Forelimb muscle (tissue), 1 donor: ENCODE measurements at regions not wholly inside any gene's neighbourhood (a gene's known extent, or its start where the extent isn't known, plus 50 kb on each side); places are given as distances from the start of the nearest gene placed in this dataset.

Experiments
- DNase-seq: peaks from one replicate; pipeline ENCODE4 v3.0.0-alpha.2; 2013; ENCODE audit warnings: low read depth

- DNase-seq = no peak
These were observed 256.5 kb upstream of the NT5E start for GRCh38 chr6:85193339-85193738.

- DNase-seq = no peak
These were observed 257.3 kb upstream of the NT5E start for GRCh38 chr6:85192596-85192995.

GRCh38 chr6:85192186-85192585, 257.7 kb upstream of the NT5E start:
- DNase-seq = no peak

GRCh38 chr6:85191656-85192055, 258.2 kb upstream of the NT5E start:
- DNase-seq = no peak

GRCh38 chr6:85186546-85187175, 263.2 kb upstream of the NT5E start:
- DNase-seq = no peak

- no peak for DNase-seq
These were observed 263.9 kb upstream of the NT5E start for GRCh38 chr6:85185977-85186376.

GRCh38 chr6:85183841-85184240, 266.0 kb upstream of the NT5E start:
- DNase-seq = no peak

GRCh38 chr6:85172705-85173104, 277.2 kb upstream of the NT5E start:
- DNase-seq = no peak

GRCh38 chr6:85172161-85172560, 277.7 kb upstream of the NT5E start:
- no peak for DNase-seq

GRCh38 chr6:85169189-85169588, 280.7 kb upstream of the NT5E start:
- no peak for DNase-seq

GRCh38 chr6:85168146-85168545, 281.7 kb upstream of the NT5E start:
- DNase-seq = no peak

- DNase-seq = no peak
These were observed 283.7 kb upstream of the NT5E start for GRCh38 chr6:85166114-85166741.

GRCh38 chr6:85163156-85164080, 286.5 kb upstream of the NT5E start:
- DNase-seq = no peak

GRCh38 chr6:85157311-85157710, 292.6 kb upstream of the NT5E start:
- DNase-seq = no peak

GRCh38 chr6:85143676-85144075, 306.2 kb upstream of the NT5E start:
- no peak for DNase-seq

GRCh38 chr6:85137865-85138264, 312.0 kb upstream of the NT5E start:
- DNase-seq = no peak

GRCh38 chr6:85136310-85136709, 313.6 kb upstream of the NT5E start:
- no peak for DNase-seq

- no peak for DNase-seq
These were observed 314.3 kb upstream of the NT5E start for GRCh38 chr6:85135376-85136094.

GRCh38 chr6:85134172-85134571, 315.7 kb upstream of the NT5E start:
- DNase-seq = no peak

GRCh38 chr6:85132091-85132490, 317.8 kb upstream of the NT5E start:
- no peak for DNase-seq

- DNase-seq = no peak
These were observed 319.1 kb upstream of the NT5E start for GRCh38 chr6:85130743-85131142.

GRCh38 chr6:85129881-85130280, 320.0 kb upstream of the NT5E start:
- DNase-seq = no peak
